ENCODE measurements at regions not wholly inside any gene's neighbourhood (a gene's known extent, or its start where the extent isn't known, plus 50 kb on each side); places are given as distances from the start of the nearest gene placed in this dataset.

DNA sequence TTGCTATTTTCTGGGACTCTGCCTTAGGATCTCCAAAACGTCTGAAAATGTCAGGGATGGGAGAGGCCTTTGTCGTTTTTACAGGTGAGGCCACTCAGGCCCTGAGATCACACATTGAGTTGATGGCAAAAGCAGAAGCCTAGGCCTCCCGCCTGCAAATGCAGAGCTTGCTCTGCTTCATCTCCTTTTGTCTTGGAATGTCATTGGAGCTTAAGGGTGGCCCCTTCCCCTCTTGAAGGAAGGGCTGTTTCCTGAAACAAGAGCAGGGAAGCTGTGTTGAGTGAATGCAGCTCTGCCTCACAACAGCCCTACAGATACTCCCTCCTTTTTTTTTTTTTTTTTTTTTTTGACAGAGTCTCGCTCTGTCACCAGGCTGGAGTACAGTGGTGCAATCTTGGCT is 123.5 kb downstream of the GLI2 start:
- H3K27ac Mint-ChIP-seq, result no peak overlapping the region
- no peak overlapping the region for H3K4me3 Mint-ChIP-seq
- H3K9me3 Mint-ChIP-seq, result no peaks in the 10 kb centered on the region
- H3K27me3 Mint-ChIP-seq, result no peaks in the 10 kb centered on the region
- no peak for ATAC-seq (replicated peaks)
- H3K36me3 Mint-ChIP-seq (ENCODE audit: low read depth), result no peaks in the 10 kb centered on the region
- H3K4me1 Mint-ChIP-seq, result no peaks in the 10 kb centered on the region

DNA sequence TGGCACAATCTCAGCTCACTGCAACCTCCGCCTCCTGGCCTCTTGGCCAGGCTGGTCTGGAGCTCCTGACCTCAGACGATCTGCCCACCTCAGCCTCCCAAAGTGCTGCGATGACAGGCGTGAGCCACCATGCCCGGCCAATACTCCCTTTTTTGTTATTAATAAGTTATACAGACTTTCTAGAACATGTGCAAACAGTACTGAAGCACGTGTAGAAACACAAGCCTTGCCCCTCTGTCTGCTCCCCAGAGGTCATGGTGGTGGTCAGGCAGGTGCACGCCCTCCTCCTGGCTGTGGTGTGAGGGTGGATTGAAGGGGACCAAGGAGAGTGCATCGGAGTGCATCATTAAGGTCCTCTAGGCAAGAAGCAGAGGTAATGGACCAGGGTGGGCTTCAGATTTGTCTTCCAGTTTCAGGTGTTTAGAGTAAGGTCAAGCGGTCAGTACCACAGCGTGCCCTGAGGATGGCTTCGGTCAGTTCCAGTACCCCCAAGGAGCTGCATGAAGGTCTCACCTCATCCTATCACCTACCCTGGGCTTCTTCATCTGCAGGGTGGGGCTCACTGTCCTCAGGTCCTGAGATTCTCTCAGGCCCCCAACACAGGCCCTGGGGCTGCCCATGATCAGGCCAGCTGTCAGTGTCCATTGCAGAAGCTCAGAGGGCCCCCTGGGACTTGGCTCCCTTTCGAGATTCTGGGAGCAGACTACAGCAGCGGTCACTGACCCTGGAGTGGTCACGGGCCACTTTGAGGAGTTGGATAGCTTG is 124.3 kb downstream of the GLI2 start:
- no peaks in the 10 kb centered on the region for H3K4me1 Mint-ChIP-seq
- no peak overlapping the region for H3K4me3 Mint-ChIP-seq
- H3K36me3 Mint-ChIP-seq (ENCODE audit: low read depth), result no peaks in the 10 kb centered on the region
- H3K9me3 Mint-ChIP-seq, result no peaks in the 10 kb centered on the region
- no peak overlapping the region for H3K27ac Mint-ChIP-seq
- no peak for ATAC-seq (replicated peaks)
- no peaks in the 10 kb centered on the region for H3K27me3 Mint-ChIP-seq

DNA sequence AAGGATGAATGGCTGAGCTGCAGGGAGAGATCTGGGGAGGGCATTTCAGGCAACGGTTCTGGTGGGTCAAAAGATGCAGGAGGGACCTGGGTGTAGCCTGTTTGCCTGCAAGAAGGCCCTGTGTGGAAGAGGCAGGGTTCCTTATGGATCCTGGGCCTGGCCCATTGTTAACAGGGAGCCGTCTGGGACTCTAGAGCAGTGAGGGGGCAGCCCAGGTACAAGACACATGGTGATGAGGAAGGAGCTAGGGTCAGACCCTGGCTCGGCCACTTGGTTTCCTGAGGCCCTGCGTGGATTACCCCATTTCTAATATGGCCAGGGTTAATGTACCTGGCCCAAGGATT is 124.9 kb downstream of the GLI2 start:
- no peaks in the 10 kb centered on the region for H3K4me1 Mint-ChIP-seq
- H3K36me3 Mint-ChIP-seq (ENCODE audit: low read depth), result no peaks in the 10 kb centered on the region
- ATAC-seq (replicated peaks), result no peak

DNA sequence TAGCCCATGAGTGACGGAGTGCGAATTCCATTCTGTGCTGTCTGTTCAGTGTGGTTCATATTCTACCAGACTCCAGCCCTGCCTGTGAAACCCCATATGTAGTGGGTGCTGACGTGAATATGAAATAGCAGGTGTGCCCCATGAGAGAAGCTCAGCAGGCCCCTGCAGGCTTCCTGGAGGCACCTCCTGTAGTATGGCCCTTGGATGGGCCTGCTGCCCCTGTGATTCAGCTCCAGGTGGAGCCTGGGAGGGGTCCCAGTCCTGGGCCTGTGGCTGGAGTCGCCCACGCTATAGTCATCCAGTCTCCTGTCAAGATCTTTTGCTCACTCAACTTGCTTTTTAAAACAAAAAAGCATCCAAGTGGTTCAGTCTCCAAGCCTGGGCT is 125.5 kb downstream of the GLI2 start:
- peaks cover 2% of the 10 kb centered on the region for H3K27me3 Mint-ChIP-seq
- H3K9me3 Mint-ChIP-seq, result no peaks in the 10 kb centered on the region
- no peaks in the 10 kb centered on the region for H3K36me3 Mint-ChIP-seq (ENCODE audit: low read depth)
- H3K27ac Mint-ChIP-seq, result no peak overlapping the region
- H3K4me3 Mint-ChIP-seq, result no peak overlapping the region
- H3K4me1 Mint-ChIP-seq, result no peaks in the 10 kb centered on the region
- no peak for ATAC-seq (replicated peaks)

More for the DNA sequence above, 124.9 kb downstream of the GLI2 start:
- H3K4me3 Mint-ChIP-seq, result no peak overlapping the region
- H3K9me3 Mint-ChIP-seq, result no peaks in the 10 kb centered on the region
- H3K27me3 Mint-ChIP-seq, result no peaks in the 10 kb centered on the region
- no peak overlapping the region for H3K27ac Mint-ChIP-seq

DNA sequence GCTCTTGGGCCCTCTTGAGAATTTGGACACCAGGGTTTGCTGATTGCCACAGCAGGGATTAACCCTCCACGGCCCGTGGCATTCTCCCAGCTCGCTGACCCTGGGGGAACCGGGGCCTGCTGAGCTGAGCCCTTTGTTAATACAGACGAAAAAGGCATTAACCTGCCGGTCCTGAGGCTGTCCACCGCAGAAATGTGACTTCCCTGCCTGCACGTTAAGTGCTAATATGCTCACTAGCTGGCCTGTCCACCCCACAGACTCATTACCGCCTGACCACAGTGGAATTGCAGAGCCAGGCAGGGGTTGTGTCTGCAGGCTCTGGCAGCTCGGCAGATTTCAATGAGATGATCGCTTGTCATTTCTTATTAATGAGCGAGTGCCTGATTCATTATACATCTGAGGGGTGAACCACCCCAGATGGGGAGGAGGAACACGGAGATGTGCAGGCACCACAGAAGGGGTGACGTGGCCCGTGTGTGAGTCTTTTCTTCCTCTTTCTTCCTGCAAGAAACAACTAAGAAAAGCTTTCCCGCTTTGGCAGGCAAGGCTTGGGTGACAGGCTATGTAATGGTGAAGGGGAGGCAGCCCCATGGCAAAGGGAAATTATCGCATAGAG is 126.0 kb downstream of the GLI2 start:
- no peaks in the 10 kb centered on the region for H3K36me3 Mint-ChIP-seq (ENCODE audit: low read depth)

DNA sequence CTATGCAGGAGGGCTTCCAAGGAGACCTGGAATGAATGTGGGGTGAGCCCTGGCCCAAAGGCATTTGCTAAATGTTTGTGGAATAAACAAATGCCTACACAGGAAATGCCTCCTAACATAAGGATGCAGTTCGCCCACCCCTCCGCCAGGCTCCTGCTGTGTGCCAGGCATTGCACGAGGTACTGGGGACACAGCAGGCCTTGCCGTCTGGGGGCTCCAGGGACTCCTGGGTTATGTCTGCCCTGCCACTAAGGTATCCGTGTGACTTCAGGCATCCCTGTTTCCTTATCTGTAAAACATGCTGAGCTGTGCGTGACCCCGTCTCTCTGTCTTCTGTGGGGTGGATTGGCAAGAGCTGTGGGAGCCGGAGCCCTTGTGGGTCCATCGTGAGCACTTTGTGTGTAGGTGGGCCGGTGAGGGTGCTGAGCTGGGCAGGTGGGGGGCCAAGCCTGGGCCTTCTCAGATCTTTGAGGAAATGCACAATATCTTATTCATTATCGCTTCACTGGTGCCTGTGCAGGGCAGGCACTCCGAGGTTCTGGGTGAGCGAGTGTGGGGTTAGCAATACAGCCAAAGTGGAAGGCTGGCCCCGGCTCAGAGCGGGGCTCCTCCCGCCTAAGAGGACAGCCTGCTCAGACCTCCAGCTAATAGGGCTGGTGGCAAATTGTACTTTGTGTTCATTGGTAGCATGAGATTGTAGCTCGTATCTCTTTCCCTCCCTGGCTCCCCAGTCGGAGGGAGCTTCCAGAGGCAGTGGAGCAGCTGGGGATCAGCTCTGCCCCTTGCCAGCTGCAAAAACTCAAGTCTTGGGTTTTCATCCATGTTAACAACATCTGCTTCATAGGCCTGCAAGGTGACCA is 126.8 kb downstream of the GLI2 start:
- ATAC-seq (replicated peaks), result no peak
- no peaks in the 10 kb centered on the region for H3K36me3 Mint-ChIP-seq (ENCODE audit: low read depth)
- H3K27me3 Mint-ChIP-seq, result peaks cover 5% of the 10 kb centered on the region
- H3K4me3 Mint-ChIP-seq, result no peak overlapping the region
- H3K27ac Mint-ChIP-seq, result no peak overlapping the region
- no peaks in the 10 kb centered on the region for H3K9me3 Mint-ChIP-seq
- H3K4me1 Mint-ChIP-seq, result no peaks in the 10 kb centered on the region

More for the DNA sequence above, 126.0 kb downstream of the GLI2 start:
- no peak overlapping the region for H3K27ac Mint-ChIP-seq
- ATAC-seq (replicated peaks), result no peak
- H3K4me1 Mint-ChIP-seq, result no peaks in the 10 kb centered on the region
- no peaks in the 10 kb centered on the region for H3K9me3 Mint-ChIP-seq
- no peak overlapping the region for H3K4me3 Mint-ChIP-seq
- peaks cover 5% of the 10 kb centered on the region for H3K27me3 Mint-ChIP-seq

DNA sequence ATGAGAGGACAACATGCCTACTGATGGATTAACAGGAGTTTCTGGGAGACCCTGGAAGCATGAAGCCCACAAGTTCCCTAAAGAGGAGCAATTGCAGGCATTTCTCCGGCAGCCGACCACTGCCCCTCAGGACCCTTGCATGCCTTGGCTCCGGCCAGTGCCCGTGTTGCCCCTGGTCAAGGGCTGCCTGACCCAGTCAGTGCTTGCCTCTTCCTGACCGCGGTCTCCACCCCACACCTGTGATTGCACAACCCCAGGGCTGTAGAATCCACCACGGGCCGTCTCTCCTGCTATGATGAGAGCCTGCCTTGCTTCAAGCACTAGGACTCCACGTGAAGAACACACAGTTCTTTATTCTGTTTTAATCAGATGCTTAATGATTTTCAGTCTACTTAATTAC is 127.5 kb downstream of the GLI2 start:
- H3K36me3 Mint-ChIP-seq (ENCODE audit: low read depth), result no peaks in the 10 kb centered on the region
- ATAC-seq (replicated peaks), result no peak
- H3K27ac Mint-ChIP-seq, result no peak overlapping the region
- no peak overlapping the region for H3K4me3 Mint-ChIP-seq
- H3K4me1 Mint-ChIP-seq, result no peaks in the 10 kb centered on the region
- no peaks in the 10 kb centered on the region for H3K9me3 Mint-ChIP-seq
- H3K27me3 Mint-ChIP-seq, result peaks cover 8% of the 10 kb centered on the region

DNA sequence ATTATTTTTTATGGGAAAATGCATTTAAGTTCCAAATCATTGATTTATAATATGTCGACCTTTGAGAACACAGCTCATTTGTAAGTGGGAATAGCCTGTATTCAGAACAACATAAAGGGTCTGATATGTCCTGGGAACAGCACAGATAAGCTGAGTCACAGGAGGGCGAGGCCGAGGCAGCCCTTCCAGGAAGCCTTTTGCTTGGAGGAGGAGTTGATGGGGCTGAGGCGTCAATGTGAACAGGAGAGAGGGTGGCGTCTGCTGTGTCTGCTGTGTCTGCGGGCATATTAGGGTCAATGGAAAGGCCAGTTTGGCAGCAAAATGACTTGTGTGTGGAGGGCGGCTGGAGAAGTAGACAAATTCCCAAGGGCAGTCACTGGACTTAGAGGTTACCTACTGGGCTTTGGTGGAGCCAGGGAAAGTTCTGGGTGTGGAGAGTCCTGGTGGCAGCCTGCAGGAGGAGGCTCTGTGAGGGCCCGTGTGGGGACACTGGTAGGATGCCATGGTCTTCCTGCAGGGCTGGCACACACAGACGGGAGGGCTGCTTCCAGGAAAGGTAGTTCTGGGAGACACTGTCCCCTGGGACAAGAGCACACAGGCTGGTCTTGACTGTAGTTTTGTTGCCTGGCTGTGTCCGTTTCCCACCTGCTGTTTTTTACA is 128.1 kb downstream of the GLI2 start:
- no peak overlapping the region for H3K27ac Mint-ChIP-seq

DNA sequence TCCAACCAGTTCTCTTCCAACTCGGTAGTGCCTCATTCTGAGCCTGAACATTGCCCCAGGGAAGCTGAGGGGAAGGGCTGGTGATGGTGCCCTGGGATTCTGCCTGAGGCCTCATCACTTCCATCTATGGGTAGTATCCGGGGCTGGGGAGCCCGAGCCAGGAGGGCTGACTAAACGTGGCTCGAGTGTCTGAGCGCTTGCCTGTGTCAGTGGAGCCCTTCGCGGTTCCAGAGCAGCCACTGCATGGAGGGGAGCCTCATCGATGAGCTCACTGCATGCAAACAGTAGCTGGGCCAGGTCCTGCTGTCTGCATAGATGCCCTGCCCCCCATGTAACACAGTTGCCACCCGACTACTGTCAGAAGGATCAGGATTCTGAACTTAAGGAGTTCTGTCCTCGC is 129.3 kb downstream of the GLI2 start:
- H3K36me3 Mint-ChIP-seq (ENCODE audit: low read depth), result no peaks in the 10 kb centered on the region
- H3K27me3 Mint-ChIP-seq, result peaks cover 21% of the 10 kb centered on the region
- H3K4me1 Mint-ChIP-seq, result no peaks in the 10 kb centered on the region
- no peak overlapping the region for H3K4me3 Mint-ChIP-seq
- H3K9me3 Mint-ChIP-seq, result no peaks in the 10 kb centered on the region
- no peak for ATAC-seq (replicated peaks)
- no peak overlapping the region for H3K27ac Mint-ChIP-seq

More for the DNA sequence above, 128.1 kb downstream of the GLI2 start:
- Mint-ChIP-seq H3K4me3 (no peak overlapping the region), H3K9me3 (no peaks in the 10 kb centered on the region), H3K36me3 (ENCODE audit: low read depth) (no peaks in the 10 kb centered on the region), H3K4me1 (no peaks in the 10 kb centered on the region), H3K27me3 (peaks cover 14% of the 10 kb centered on the region)
- no peak for ATAC-seq (replicated peaks)

DNA sequence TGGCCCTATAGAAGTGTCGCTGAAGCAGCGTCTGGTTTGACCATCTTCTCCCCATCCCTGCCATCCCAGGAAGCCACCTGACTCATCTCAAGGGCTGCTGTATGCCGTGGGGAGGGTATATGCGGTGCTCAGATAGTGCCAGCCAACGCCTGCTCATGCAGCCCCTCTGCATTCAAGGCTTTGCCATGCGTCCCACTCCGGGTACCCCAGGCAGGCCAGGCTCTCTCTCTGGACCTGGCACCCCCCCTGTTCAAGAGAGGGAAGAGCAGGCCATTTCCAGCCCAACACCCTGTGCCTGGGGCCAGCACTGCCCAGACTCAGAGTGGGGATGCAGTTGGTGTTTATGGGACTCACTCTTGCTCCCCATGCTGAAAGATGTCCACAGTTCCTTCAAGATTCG is 130.0 kb downstream of the GLI2 start:
- no peaks in the 10 kb centered on the region for H3K4me1 Mint-ChIP-seq
- no peaks in the 10 kb centered on the region for H3K36me3 Mint-ChIP-seq (ENCODE audit: low read depth)
- H3K4me3 Mint-ChIP-seq, result no peak overlapping the region
- no peak overlapping the region for H3K27ac Mint-ChIP-seq
- no peak for ATAC-seq (replicated peaks)
- H3K27me3 Mint-ChIP-seq, result peaks cover 21% of the 10 kb centered on the region
- H3K9me3 Mint-ChIP-seq, result no peaks in the 10 kb centered on the region

DNA sequence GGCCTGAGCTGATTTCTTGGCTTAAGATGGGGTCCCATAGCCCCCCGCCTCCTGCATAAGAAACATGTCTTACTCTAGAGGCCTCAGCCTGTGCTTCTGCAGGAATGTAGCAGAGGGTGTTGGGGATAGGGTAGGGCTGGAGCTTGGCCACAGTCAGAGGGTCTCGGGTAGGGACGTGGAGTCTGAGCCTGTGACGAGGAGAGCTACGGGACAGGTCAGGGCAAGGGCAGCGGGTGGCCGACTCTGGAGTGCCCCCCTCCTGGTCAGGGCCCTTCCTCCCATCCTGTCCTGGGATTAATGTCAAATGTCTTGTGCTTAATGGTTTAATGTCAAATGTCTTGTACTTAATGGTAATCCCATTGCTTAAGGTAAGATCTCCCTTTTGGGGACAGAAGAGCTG is 130.4 kb downstream of the GLI2 start:
- no peak for ATAC-seq (replicated peaks)
- no peak overlapping the region for H3K27ac Mint-ChIP-seq
- peaks cover 21% of the 10 kb centered on the region for H3K27me3 Mint-ChIP-seq
- no peaks in the 10 kb centered on the region for H3K36me3 Mint-ChIP-seq (ENCODE audit: low read depth)
- H3K4me3 Mint-ChIP-seq, result no peak overlapping the region
- no peaks in the 10 kb centered on the region for H3K9me3 Mint-ChIP-seq
- no peaks in the 10 kb centered on the region for H3K4me1 Mint-ChIP-seq

DNA sequence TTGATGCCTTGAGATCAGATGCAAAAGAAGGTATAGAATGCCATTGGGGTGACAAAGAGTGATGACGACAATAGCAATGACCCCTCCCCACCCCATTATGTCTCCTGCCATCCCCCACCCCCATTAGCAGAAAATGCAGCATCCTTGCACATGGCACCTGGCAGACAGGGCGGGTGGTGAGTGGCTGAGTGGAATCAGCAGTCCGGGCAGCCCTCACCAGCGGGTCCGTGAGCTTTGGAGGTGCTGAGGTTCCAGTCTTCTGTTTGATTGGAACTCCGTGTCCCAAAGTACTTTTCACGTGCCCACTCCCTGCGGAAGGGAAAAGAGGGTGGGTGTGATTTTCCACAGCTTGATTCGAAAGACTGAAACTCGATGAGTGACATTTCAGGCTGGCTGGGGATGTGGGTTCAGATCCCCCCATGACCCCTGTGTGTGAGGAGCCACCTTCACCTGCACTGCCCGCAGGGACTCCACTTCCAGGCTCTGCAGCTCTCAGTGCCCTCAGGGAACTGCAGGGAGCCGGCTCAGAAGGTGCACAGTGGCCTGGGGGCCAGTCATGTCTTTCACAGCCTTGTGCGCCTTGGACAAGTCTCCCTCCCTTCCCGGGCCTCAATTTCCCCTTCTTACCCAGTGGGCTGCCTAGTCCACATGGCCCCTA is 130.9 kb downstream of the GLI2 start:
- H3K9me3 Mint-ChIP-seq, result no peaks in the 10 kb centered on the region
- no peak overlapping the region for H3K4me3 Mint-ChIP-seq

DNA sequence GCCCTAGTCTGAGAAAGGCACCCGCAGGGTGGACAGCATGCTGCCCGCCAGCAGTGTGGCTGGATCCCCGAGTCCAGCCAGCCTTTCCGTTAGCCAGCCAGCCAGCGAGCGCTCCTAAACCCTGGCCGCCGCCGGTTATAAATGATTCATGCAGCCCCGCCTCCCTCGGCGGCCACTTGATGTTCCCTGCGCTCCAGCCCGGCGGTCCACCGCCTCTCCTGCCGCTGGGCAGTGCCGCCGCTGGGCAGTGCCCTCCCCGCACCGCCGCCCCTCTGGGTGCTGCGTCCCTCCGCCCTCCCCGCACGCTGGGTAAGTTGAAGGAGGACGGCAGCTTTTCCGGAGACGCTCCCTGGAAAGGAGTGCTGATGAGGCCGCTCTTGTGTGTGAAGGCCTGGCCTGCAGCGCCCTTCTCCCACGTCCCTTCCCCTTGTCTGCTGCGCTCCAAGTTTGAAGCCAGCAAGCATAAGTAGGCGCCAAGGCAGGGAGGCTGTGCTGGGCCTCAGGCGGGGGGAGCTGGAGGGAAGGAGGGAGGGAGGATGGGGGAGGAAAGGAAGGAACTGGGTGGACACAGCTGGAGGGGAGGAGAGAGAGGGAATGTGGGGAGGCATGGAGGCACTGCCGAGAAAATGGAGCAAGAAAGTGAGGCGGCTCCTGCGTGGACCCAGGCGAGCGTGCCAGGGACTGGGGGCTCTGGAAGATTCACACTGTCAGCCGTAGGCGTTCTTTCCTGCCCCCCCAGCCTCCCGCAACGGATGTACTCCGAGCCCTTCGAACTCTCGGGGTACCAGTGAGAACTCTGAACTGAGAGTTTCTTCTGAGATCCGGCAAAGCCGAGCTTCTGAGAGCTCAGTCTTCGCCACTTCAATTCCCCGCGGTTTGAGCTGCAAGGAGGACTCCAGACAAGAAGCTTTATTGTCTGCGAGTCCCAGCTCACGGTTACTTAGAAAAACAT is 131.9 kb downstream of the GLI2 start:
- Mint-ChIP-seq H3K27me3 (peaks cover 25% of the 10 kb centered on the region), H3K4me3 (no peak overlapping the region), H3K27ac (no peak overlapping the region), H3K9me3 (no peaks in the 10 kb centered on the region), H3K4me1 (no peaks in the 10 kb centered on the region), H3K36me3 (ENCODE audit: low read depth) (no peaks in the 10 kb centered on the region)
- ATAC-seq (replicated peaks), result no peak

More for the DNA sequence above, 130.9 kb downstream of the GLI2 start:
- Mint-ChIP-seq H3K27me3 (peaks cover 24% of the 10 kb centered on the region), H3K36me3 (ENCODE audit: low read depth) (no peaks in the 10 kb centered on the region), H3K27ac (no peak overlapping the region), H3K4me1 (no peaks in the 10 kb centered on the region)
- no peak for ATAC-seq (replicated peaks)

All from activated T-helper 17 cell treated with anti-CD3 and anti-CD28 coated beads, Interleukin-2, amount 50 U/mL, for 72 hours (primary cell).